Ureter (tissue), 1 donor: ENCODE measurements at regions not wholly inside any gene's neighbourhood (a gene's known extent, or its start where the extent isn't known, plus 50 kb on each side); places are given as distances from the start of the nearest gene placed in this dataset.

Experiments used
- DNase-seq: peaks from one replicate; pipeline ENCODE4 v3.0.0-alpha.2; 2020; ENCODE audit warnings: low spot score
- donor health status: DM: yes; HTN: yes; CAD: no.

DNA sequence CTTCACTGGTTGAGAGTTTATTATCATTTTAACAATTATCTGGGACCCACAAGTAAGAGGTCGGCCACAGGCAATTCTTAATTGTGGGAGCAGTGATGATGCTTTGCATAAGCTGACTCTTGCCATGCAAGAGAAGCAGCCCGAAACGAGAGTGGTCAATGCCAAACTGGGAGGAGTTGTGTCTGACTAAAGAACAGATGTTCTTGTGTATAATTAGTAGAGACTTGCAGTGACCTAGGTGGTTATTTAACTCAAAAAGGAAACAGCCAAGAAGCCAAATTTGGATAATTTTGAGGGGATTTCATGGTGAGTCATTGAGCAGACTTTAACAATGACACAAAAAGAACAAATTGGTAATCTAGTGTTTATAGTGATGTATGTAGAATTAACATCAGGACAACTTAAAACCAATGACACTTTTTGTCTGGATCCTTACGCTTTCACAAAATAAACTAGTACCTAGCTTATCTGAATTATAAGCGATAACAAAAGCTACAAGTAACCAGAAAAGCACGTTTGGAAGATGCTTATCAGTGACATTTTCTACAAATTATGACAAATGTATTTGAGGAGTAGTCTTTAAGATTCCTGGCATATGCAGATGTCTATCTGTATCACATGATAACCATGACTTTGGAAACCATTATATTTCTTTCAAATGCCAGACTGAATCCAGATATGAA, 184.7 kb upstream of the DLGAP1 start:
- DNase-seq = no peak

DNA sequence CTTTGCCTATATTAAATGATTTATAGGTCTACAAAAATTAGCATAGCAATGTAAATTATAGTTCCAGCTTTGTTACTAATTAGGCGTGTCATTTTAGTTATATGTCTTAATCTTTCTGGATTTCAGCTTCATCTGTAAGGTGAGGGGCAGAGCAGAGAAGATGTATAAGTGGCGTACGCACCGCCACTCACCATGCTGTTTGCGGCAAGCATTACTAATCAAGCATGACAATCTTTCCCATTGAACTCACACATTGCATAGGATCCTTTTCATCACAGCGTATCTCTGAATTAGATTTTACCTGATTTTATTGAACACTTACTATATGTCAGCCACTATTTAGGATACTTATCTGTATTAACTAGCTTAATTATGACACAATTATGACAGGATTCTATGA, 183.6 kb upstream of the DLGAP1 start:
- no peak for DNase-seq

DNA sequence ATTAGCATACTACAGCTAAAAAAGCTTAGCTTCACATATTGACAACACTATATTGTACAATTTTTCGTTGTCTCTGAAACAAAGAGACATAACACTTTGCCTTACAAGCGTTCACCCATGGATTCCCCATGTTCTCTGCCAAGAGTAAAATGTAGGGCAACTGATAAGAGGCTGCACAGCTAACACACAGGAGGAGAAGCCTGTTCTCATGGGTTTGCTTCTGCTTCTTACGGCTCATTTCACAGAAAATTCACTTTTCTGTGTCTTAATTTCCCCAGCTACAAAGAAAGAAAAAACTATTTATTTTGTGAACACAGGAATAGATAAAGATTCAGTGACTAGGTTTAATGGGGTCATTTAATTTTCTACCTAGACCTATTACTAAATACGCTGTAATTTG, 182.8 kb upstream of the DLGAP1 start:
- no peak for DNase-seq

DNA sequence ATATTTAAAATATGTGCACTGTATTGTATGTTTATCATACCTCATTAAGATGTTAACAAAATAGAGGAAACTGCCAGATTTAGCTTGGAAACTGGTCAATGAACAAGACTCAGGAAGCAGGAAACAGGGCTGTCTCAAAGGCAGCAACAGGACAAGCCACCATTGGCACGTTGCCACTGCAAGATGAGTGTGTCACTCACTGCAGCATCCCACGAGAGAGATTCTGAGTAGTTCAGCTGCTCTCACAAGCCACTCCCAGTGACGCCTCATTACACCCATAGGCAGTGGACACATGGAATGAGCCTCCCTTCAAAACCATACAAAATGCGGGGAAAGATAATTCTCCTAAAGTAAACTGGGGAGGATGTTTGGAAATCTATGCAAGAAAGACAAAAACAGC, 181.9 kb upstream of the DLGAP1 start:
- no peak for DNase-seq

DNA sequence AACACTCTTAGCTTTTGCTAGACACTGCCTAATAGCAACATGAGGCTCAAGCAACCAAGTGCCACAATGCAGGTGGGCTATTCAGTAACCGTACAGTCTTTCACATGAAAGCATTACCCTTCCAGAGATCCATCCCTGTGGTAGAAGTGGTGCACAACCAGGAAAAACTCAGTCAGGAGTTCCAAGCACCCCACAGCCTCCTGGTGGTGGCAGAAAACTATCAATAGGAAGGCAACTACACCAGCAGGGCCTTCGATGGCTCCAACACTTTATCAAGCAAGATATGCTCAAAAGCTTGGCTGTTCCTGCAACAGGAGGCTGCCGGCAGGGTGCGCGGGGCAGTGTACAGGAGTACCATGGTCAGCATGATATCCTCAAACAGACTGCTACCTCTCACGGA, 176.1 kb upstream of the DLGAP1 start:
- no peak for DNase-seq

GRCh38 chr18:4605212-4605611, 150.1 kb upstream of the DLGAP1 start:
- no peak for DNase-seq

DNA sequence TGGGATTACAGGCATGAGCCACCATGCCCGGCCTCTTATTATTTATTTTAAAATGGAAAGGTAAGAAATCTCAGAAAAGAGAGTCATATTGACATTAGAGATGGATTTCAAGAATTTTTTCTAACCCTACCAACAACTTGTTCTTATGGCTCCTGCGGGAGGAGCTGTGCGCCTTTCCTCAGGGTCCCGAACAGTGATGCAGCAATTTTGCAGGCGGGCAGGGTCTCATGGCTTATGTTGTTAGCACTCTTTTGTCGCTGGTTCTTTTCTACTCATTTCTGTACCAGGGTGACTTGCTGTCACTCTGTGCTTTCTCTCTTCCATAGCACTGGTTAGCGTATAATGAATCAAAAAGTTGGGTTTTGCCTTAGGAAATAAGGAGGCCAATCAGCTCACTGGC, 148.8 kb upstream of the DLGAP1 start:
- DNase-seq = no peak

- no peak for DNase-seq
These were observed 144.2 kb upstream of the DLGAP1 start for GRCh38 chr18:4599312-4599711.

- no peak for DNase-seq
These were observed 142.2 kb upstream of the DLGAP1 start for GRCh38 chr18:4597301-4597700.

DNA sequence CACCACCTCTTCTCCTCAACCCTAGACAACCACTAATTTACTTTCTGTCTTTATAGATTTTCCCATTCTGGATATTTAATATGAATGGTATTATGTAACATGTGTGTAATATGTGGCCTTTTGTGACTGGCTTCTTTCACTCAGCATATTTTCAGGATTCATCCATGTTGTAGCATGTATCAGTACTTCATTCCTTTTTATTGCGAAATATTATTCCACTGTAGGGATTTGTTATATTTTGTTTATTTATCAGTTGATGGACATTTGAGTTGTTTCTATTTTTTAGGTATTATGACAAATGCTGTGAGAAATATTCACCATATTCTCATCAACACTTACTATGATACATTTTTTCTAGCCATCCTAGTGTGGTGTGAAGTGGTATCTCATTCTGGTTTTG, 138.8 kb upstream of the DLGAP1 start:
- no peak for DNase-seq

- DNase-seq = no peak
These were observed 138.4 kb upstream of the DLGAP1 start for GRCh38 chr18:4593459-4593858.

DNA sequence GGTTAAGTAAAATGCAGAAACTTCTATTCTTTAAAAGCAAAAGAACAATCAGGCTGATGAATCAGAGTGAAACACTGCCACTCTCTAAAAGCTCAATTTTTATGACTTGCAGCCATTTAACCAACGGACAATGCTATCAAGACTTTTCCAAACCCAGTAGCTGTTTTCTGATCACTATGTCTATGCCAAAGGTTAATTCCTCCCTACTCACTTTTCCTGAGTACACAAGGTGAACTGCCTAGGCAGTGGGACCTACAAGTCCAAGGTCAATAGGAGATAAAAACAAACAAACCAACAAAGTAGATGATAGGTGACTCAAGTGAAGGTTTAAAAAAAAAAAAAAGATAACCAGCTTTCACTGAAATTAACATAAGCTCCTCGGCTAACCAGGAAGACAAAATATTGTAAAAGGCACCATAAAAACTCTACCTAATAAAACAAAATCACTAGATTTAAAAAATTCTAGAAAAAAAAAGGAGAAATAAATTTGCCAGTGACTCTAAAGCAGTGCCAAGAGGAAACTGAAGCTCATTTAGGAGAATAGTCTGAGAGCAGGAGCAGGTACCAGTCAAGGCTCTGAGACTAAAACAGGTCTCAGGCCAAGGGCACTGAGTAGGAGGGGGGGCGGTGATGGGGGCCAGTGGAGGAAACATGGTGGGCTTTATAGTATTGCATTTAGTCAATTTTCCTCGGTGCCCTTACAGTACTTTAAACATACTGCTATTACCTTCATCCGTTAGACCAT, 134.1 kb upstream of the DLGAP1 start:
- no peak for DNase-seq

- no peak for DNase-seq
These were observed 132.1 kb upstream of the DLGAP1 start for GRCh38 chr18:4587204-4587603.

DNA sequence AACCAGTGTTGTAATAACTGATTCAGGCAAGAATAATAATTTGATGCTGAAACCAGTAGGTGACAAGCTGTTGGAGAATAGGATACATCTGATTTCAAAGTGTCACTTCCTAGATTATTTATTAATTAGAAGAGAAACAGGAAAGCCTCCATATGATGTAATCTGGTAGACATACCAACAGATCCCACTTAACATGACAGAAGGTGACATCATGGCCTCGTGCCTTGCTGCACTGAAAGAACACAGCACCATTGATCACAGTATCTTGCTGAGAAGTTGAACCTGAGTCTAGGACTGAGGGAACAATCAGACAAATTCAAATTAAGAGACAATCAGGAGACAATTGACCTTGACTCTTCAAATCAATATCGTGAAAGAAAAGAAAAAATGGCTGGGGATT, 131.6 kb upstream of the DLGAP1 start:
- DNase-seq = no peak

DNA sequence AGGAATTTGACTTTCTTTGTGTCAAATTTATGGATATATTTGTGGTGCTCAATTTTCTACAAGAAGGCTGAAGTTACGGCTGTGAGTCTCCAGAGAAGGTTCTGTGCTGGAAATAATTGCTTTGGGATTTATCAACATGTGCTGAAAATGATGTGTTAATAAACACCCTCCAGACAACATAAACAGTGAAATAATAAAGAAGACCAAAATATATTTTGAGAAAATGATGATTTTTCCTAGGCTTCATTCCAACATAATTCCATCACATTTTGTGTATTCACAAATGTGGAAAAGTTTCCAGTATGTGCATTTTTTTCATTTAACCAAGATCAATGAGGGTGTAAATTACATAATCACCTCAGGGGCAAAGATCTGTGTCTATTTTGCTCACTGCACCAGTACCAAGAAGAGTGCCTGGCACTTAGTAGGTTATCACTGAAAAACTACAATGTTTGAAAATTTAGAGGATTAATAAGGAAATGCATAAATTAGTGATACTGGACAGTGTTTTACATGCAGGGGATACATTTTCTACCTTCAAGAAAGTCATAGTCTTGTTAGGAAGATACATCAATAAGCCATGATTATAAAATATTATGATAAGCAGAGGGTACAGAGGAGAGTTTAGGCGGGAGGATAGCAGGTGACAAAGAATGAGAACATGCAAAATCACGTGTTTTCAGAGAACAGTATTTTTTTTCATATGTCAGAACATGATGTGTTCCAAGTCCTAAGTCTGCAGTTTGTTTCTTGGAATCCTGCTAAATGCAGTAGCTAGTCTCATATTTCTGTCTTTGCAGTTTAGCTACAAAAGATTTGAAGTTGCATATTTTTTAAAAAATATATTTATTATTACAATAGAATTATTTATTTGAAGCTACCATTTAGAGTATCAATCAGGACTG, 127.6 kb upstream of the DLGAP1 start:
- no peak for DNase-seq

- DNase-seq = no peak
These were observed 126.9 kb upstream of the DLGAP1 start for GRCh38 chr18:4581966-4582365.

DNA sequence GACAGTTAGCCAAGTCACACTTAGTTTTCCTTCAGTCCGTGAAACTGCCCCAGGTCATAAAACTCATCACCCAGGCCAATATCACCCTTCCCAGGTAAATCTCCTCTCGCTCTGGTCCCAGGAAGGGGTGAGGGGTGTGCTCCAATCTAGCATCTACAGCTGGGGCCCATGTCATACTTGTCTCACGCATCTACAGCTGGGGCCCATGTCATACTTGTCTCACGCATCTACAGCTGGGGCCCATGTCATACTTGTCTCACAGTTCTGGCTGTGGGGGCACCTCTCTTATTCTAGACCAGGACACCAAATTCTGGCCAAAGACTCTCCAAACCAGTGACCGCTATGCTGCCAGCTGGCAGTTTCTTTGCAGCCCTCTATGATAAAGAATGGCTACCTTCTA, 123.3 kb upstream of the DLGAP1 start:
- no peak for DNase-seq

DNA sequence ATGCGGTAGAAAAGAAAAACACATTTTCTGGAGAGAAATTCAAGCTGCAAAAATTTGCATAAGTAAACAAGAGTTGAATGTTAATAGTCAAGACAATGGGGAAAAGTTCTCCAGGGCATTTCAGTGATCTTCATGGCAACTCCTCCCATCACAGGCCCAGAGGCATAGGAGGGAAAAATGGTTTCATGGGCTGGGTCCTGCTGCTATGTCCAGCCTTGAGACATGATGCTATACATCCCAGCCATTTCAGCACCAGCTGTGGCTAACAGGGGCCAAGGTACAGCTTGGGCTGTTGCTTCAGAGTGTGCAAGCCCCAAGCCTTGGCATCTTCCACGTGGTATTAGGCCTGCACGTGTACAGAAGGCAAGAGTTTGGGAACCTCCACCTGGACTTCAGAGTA, 118.6 kb upstream of the DLGAP1 start:
- no peak for DNase-seq

- no peak for DNase-seq
These were observed 102.4 kb upstream of the DLGAP1 start for GRCh38 chr18:4557502-4557901.

GRCh38 chr18:4551001-4551360, 95.9 kb upstream of the DLGAP1 start:
- no peak for DNase-seq

- DNase-seq = no peak
These were observed 94.2 kb upstream of the DLGAP1 start for GRCh38 chr18:4549164-4549872.

DNA sequence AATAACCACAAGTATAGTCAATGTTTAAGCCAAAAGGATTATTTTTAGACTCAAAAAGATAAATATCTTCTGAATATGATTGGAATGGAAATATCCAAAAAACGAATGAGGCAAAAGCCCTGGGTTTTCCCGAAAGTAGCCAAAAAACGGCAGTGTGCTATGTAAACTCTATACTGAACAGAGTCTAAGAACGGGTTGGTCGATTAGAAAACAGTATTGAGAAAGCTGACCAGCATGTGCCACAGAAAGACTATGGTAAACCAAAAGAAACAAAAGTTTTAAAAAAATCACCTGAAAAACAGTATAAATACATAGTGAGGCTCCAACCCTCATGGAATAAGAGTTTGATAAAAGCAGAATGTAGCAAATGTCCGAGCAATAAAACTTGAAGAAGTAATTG, 92.0 kb upstream of the DLGAP1 start:
- DNase-seq = no peak
